HEK293 (cell line): ENCODE measurements at regions not wholly inside any gene's neighbourhood (a gene's known extent, or its start where the extent isn't known, plus 50 kb on each side); places are given as distances from the start of the nearest gene placed in this dataset.

Experiments
- CTCF ChIA-PET: fragments of 350-600 bp; formaldehyde crosslinking; extraction: SDS; loops from one replicate; lab custom pipeline; 2021; ENCODE audit warnings: antibody characterized with exemption; lab: Yijun Ruan, JAX
- POLR2A ChIA-PET: fragments of 300-600 bp; formaldehyde crosslinking; extraction: SDS; loops from one replicate; lab custom pipeline; 2020; ENCODE audit warnings: antibody characterized with exemption, inconsistent platforms; lab: Yijun Ruan, JAX
- H3K27ac ChIP-seq: fragments of 200-500 bp; sonication (Bioruptor generic); 2 replicates; pipeline ENCODE4 v1.5.1; 2014; ENCODE audit warnings: low read depth, low read length, control low read depth, inconsistent platforms; ENCODE audit errors: extremely low read depth
- H3K36me3 ChIP-seq, 2 experiments: fragments of 200-500 bp in 1 of 2; sonication (Bioruptor generic) in 1 of 2; 1 replicate in 1 of 2; 2 replicates in 1 of 2; pipeline ENCODE4 v1.5.1; 2014 to 2017; ENCODE audit warnings: inconsistent platforms in 2 of 2, low read length in 2 of 2; ENCODE audit not compliant: control insufficient read depth in 2 of 2, insufficient read depth in 1 of 2
- H3K4me1 ChIP-seq: fragments of 200-500 bp; sonication (Bioruptor generic); 2 replicates; pipeline ENCODE4 v1.5.1; 2014; ENCODE audit warnings: mild to moderate bottlenecking, low read length, inconsistent platforms; ENCODE audit not compliant: control insufficient read depth, insufficient read depth
- H3K4me3 ChIP-seq: 2 replicates; pipeline ENCODE4 v1.5.1; 2011; ENCODE audit warnings: low read depth, mild to moderate bottlenecking, control low read depth, low read length, moderate library complexity
- H3K9me3 ChIP-seq: fragments of 200-500 bp; sonication (Bioruptor generic); 2 replicates; pipeline ENCODE4 v1.5.1; 2014; ENCODE audit warnings: low read depth, low read length, inconsistent platforms; ENCODE audit not compliant: control insufficient read depth, insufficient read depth
- BCL11B ChIP-seq: fragments of 450-650 bp; formaldehyde crosslinking; IDR thresholded peaks from 2 replicates; pipeline ENCODE4 v1.5.1; 2016; ENCODE audit warnings: low read depth, missing biosample characterization, missing genetic modification characterization
- KLF8 ChIP-seq: fragments of 450-650 bp; formaldehyde crosslinking; IDR thresholded peaks from 2 replicates; pipeline ENCODE4 v1.5.1; 2016; ENCODE audit warnings: missing biosample characterization, missing genetic modification characterization
- PRDM1 ChIP-seq: fragments of 450-650 bp; formaldehyde crosslinking; IDR thresholded peaks from 2 replicates; pipeline ENCODE4; 2016; ENCODE audit warnings: missing biosample characterization, missing genetic modification characterization
- ZBTB8A ChIP-seq: fragments of 450-650 bp; formaldehyde crosslinking; IDR thresholded peaks from 2 replicates; pipeline ENCODE4 v1.5.1; 2016; ENCODE audit warnings: missing biosample characterization, missing genetic modification characterization
- ZNF112 ChIP-seq: fragments of 450-650 bp; formaldehyde crosslinking; IDR thresholded peaks from 2 replicates; pipeline ENCODE4 v1.5.0; 2017; ENCODE audit warnings: missing biosample characterization, missing genetic modification characterization
- ZNF335 ChIP-seq: fragments of 450-650 bp; formaldehyde crosslinking; conservative IDR thresholded peaks from 2 replicates; pipeline ENCODE4 v1.5.1; 2016; ENCODE audit warnings: missing biosample characterization, missing genetic modification characterization
- ZNF529 ChIP-seq: fragments of 450-650 bp; formaldehyde crosslinking; IDR thresholded peaks from 2 replicates; pipeline ENCODE4 v1.5.1; 2017; ENCODE audit warnings: missing genetic modification characterization, missing biosample characterization; ENCODE audit not compliant: insufficient replicate concordance
- ZNF629 ChIP-seq: fragments of 450-650 bp; formaldehyde crosslinking; IDR thresholded peaks from 2 replicates; pipeline ENCODE4 v1.5.1; 2017; ENCODE audit warnings: missing biosample characterization, missing genetic modification characterization
- ZNF670 ChIP-seq: fragments of 450-650 bp; formaldehyde crosslinking; IDR thresholded peaks from 2 replicates; pipeline ENCODE4 v1.5.1; 2016; ENCODE audit warnings: missing biosample characterization, missing genetic modification characterization, low read depth
- ZNF747 ChIP-seq: fragments of 450-650 bp; formaldehyde crosslinking; IDR thresholded peaks from 2 replicates; pipeline ENCODE4 v1.5.1; 2016; ENCODE audit warnings: missing biosample characterization, missing genetic modification characterization
- TF ChIP-seq, protein P1 (sequence below): fragments of 450-650 bp; formaldehyde crosslinking; optimal IDR thresholded peaks from 2 replicates; pipeline ENCODE3; 2016; ENCODE audit warnings: missing biosample characterization, mild to moderate bottlenecking, missing genetic modification characterization
- TF ChIP-seq, protein P2 (sequence below): fragments of 450-650 bp; formaldehyde crosslinking; IDR thresholded peaks from 2 replicates; pipeline ENCODE4 v1.5.0; 2017; ENCODE audit warnings: missing biosample characterization, missing genetic modification characterization, borderline replicate concordance
- TF ChIP-seq, protein P3 (sequence below): fragments of 450-650 bp; formaldehyde crosslinking; IDR thresholded peaks from 2 replicates; pipeline ENCODE4 v1.5.1; 2016; ENCODE audit warnings: missing biosample characterization, missing genetic modification characterization

DNA sequence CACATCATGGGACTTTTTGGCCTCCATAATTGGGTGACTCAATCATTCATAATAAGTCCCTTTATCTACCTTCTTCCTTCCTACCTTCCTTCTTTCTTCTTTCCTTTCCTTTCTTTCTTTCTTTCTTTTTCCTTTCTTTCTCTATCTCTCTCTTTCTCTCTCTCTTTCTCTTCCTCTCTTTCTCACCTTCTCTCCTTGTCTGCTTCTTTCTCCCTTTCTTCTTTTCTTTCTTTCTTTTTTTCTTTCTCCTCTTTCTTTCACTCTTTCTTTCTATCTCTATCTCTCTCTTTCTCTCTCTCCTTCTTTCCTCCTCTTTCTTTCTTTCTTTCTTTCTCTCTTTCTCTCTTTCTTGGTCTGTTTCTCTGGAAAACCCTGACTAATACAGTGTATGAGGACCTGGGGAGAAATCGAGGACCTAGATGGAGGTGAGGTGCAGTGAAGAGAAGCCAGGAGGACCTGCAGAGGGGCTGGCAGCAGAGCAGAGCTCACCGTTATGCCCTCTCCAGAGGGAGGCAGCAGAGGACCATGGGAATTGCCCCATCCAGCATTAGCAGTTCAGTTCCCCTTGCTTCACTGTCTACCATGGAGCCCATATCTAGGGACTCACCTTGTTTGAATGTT lies 52.7 kb upstream of the BTRC start (continued):
- TF ChIP-seq, protein P1, sequence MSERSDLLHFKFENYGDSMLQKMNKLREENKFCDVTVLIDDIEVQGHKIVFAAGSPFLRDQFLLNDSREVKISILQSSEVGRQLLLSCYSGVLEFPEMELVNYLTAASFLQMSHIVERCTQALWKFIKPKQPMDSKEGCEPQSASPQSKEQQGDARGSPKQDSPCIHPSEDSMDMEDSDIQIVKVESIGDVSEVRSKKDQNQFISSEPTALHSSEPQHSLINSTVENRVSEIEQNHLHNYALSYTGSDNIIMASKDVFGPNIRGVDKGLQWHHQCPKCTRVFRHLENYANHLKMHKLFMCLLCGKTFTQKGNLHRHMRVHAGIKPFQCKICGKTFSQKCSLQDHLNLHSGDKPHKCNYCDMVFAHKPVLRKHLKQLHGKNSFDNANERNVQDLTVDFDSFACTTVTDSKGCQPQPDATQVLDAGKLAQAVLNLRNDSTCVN (tag by site-specific recombination): no peak
- 0 out of 2 replicates have a peak, but pooled peaks have one; percentile 25 for TF ChIP-seq KLF8 (tag by site-specific recombination)
- TF ChIP-seq ZNF670: no peak
- TF ChIP-seq, all 188 proteins: peak for 13

DNA sequence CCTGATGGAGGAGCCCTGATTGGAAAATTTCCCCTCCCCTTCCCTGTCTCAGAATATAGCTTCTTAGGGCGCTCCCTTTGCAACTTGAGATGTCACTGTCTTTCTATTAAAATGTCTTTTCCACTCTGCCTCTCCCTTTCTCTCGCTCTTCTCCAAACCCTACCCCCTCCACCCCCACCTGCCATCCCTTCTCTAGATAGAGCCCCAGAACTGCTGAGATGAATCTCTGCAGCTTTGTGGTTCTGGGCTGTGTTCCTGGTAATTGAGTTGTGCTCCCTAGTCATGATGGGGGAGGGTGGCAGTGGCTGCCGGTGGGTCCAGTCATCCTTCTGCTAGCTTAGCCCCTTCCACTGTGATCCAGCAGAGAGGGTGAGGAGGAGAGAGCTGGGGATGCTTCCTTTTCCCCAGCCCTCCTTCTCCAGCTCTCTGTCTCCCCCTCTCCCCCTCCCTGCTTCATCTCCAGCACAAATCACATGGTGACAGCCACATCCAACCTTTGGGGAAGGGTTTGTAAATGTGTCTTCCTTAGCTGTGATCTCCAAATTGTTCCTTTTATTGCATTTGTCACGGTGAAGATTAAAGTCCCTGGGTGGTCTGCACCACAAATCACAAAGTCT lies 50.8 kb upstream of the BTRC start:
- CTCF ChIA-PET: interaction anchor here (0.5 to 7.4 kb wide), 10 partner anchors 86 to 478 kb away, joined by 3 to 102 read pairs (median 5); no protein-coding TSS in a partner anchor
- H3K9me3 ChIP-seq: no peaks in the 10 kb centered on the region
- TF ChIP-seq ZNF747 (tag by site-specific recombination) (no peak), PRDM1 (no peak), ZBTB8A (tag by site-specific recombination) (no peak), ZNF629 (tag by site-specific recombination) (no peak), BCL11B (tag by site-specific recombination) (no peak), ZNF335 (tag by site-specific recombination) (no peak), ZNF529 (tag by site-specific recombination) (no peak), ZNF112 (tag by site-specific recombination) (no peak)
- TF ChIP-seq, protein P2, sequence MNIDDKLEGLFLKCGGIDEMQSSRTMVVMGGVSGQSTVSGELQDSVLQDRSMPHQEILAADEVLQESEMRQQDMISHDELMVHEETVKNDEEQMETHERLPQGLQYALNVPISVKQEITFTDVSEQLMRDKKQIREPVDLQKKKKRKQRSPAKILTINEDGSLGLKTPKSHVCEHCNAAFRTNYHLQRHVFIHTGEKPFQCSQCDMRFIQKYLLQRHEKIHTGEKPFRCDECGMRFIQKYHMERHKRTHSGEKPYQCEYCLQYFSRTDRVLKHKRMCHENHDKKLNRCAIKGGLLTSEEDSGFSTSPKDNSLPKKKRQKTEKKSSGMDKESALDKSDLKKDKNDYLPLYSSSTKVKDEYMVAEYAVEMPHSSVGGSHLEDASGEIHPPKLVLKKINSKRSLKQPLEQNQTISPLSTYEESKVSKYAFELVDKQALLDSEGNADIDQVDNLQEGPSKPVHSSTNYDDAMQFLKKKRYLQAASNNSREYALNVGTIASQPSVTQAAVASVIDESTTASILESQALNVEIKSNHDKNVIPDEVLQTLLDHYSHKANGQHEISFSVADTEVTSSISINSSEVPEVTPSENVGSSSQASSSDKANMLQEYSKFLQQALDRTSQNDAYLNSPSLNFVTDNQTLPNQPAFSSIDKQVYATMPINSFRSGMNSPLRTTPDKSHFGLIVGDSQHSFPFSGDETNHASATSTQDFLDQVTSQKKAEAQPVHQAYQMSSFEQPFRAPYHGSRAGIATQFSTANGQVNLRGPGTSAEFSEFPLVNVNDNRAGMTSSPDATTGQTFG: no peak
- TF ChIP-seq, protein P3, sequence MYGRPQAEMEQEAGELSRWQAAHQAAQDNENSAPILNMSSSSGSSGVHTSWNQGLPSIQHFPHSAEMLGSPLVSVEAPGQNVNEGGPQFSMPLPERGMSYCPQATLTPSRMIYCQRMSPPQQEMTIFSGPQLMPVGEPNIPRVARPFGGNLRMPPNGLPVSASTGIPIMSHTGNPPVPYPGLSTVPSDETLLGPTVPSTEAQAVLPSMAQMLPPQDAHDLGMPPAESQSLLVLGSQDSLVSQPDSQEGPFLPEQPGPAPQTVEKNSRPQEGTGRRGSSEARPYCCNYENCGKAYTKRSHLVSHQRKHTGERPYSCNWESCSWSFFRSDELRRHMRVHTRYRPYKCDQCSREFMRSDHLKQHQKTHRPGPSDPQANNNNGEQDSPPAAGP (tag by site-specific recombination): no peak
- POLR2A ChIA-PET: no interaction called here
- no peaks in the 10 kb centered on the region for H3K36me3 ChIP-seq
- no peak overlapping the region for H3K27ac ChIP-seq
- no peak overlapping the region for H3K4me3 ChIP-seq
- H3K4me1 ChIP-seq: no peaks in the 10 kb centered on the region
